ENCODE measurements at regions not wholly inside any gene's neighbourhood (a gene's known extent, or its start where the extent isn't known, plus 50 kb on each side); places are given as distances from the start of the nearest gene placed in this dataset.

DNA sequence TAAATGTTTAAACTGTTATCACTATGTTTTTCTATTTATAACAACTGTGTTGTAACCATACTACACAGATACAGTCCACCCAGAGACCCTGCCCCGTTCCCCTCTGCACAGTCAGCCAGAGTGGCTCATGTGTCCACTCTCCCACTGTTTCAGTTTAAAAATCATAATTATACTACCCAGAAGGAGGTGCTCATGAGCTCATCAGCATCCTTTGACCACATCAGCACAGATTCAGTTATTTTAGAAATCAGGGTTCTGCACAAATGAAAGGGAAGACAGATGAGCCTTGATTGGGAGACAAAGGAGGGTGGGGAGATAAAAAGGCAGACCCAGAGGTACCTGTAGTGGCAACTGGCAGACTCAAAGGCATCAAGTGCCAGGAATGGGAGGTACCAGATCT lies 124.3 kb downstream of the RCN1 start:
- TF ChIP-seq EZH2 (IDR thresholded peaks at IDR 0.05; ENCODE audit: low read depth), result no peak
- TF ChIP-seq, protein P1, sequence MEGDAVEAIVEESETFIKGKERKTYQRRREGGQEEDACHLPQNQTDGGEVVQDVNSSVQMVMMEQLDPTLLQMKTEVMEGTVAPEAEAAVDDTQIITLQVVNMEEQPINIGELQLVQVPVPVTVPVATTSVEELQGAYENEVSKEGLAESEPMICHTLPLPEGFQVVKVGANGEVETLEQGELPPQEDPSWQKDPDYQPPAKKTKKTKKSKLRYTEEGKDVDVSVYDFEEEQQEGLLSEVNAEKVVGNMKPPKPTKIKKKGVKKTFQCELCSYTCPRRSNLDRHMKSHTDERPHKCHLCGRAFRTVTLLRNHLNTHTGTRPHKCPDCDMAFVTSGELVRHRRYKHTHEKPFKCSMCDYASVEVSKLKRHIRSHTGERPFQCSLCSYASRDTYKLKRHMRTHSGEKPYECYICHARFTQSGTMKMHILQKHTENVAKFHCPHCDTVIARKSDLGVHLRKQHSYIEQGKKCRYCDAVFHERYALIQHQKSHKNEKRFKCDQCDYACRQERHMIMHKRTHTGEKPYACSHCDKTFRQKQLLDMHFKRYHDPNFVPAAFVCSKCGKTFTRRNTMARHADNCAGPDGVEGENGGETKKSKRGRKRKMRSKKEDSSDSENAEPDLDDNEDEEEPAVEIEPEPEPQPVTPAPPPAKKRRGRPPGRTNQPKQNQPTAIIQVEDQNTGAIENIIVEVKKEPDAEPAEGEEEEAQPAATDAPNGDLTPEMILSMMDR (conservative IDR thresholded peaks at IDR 0.05), result no peak
- POLR2A ChIA-PET (ENCODE audit: unreplicated experiment), result no interaction called here
- intact Hi-C loops (cut with micrococcal nuclease; ENCODE audit: unreplicated experiment), result no loop called here
- BruUV-seq (replicated peaks), result no TSS peak
- Histone ChIP-seq H3K4me2 (no peak overlapping the region), H3K4me3 (no peak overlapping the region), H2AFZ (no peak overlapping the region), H3K9me2 (ENCODE audit: insufficient read depth) (no peaks in the 10 kb centered on the region), H3K36me3 (ENCODE audit: low read depth) (no peaks in the 10 kb centered on the region), H3K9me3 (ENCODE audit: insufficient read depth, low read depth) (no peaks in the 10 kb centered on the region), H4K20me1 (ENCODE audit: insufficient read depth) (no peaks in the 10 kb centered on the region), H3K4me1 (replicated peaks; ENCODE audit: insufficient read depth) (no peaks in the 10 kb centered on the region), H3K27me3 (ENCODE audit: insufficient read depth, low read depth) (peaks cover 56% of the 10 kb centered on the region), H3K79me2 (ENCODE audit: low read depth) (no peaks in the 10 kb centered on the region), H3K27ac (no peak overlapping the region), H3F3A (ENCODE audit: insufficient read depth, low read depth) (no peaks in the 10 kb centered on the region)
- CTCF ChIA-PET, result no interaction called here
- DNase-seq, result no peak

DNA sequence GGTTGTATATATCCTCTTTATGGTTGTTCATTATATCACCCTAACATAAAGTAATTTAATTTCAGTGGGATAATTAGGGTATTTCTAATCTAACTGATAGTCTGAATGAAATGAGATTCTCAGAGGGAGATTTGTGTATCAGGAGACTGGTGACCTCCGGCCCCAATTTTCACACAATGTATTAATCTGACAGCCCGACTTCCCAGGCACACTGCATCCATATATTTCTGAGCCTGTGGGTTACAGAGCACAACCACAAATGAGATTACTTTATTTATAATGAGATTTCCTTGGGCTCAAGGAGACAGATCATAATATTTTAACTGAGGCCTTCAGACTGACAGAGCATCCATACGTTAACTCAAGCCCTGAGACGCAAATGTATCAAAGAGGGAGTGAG lies 125.9 kb downstream of the RCN1 start:
- Histone ChIP-seq H3K27ac (no peak overlapping the region), H3K79me2 (ENCODE audit: low read depth) (no peaks in the 10 kb centered on the region), H2AFZ (no peak overlapping the region), H3F3A (ENCODE audit: insufficient read depth, low read depth) (no peaks in the 10 kb centered on the region), H3K4me3 (no peak overlapping the region), H3K36me3 (ENCODE audit: low read depth) (no peaks in the 10 kb centered on the region), H3K27me3 (ENCODE audit: insufficient read depth, low read depth) (peaks cover 46% of the 10 kb centered on the region; the same call in 1 of the 2 replicates), H3K9me2 (ENCODE audit: insufficient read depth) (no peaks in the 10 kb centered on the region), H3K4me1 (replicated peaks; ENCODE audit: insufficient read depth) (no peaks in the 10 kb centered on the region), H3K9me3 (ENCODE audit: insufficient read depth, low read depth) (no peaks in the 10 kb centered on the region), H3K4me2 (no peak overlapping the region), H4K20me1 (ENCODE audit: insufficient read depth) (no peaks in the 10 kb centered on the region)
- no peak for DNase-seq
- intact Hi-C loops (cut with micrococcal nuclease; ENCODE audit: unreplicated experiment), result no loop called here
- TF ChIP-seq, protein P1 (conservative IDR thresholded peaks at IDR 0.05), result no peak
- no peak for TF ChIP-seq EZH2 (IDR thresholded peaks at IDR 0.05; ENCODE audit: low read depth)
- ChIA-PET CTCF (no interaction called here), POLR2A (ENCODE audit: unreplicated experiment) (no interaction called here)
- no TSS peak for BruUV-seq (replicated peaks)

DNA sequence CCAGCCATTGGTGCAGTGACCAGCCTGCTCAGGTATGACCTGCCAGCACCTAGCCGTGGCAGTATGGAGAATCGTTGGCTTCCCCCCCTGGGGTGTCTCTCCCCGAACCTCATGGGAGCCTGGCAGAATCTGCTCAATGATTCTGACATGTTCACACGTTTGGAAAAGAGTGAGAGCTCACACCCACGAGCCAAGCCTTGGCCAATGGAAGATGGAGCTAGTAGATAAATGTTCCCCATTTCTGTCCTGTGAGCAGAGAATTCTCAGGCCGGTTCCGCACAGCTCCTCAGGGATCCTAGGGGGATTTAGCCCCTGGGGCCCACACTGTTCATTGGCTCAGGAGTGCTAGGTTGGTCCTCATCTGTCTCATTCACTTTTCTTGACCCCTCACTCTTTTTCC lies 128.4 kb downstream of the RCN1 start:
- TF ChIP-seq EZH2 (IDR thresholded peaks at IDR 0.05; ENCODE audit: low read depth), result no peak
- TF ChIP-seq, protein P1 (conservative IDR thresholded peaks at IDR 0.05), result no peak
- H3K4me1 ChIP-seq (replicated peaks; ENCODE audit: insufficient read depth), result no peaks in the 10 kb centered on the region
- POLR2A ChIA-PET (ENCODE audit: unreplicated experiment), result no interaction called here
- no peaks in the 10 kb centered on the region for H3F3A ChIP-seq (ENCODE audit: insufficient read depth, low read depth)
- H3K27me3 ChIP-seq (ENCODE audit: insufficient read depth, low read depth), result peaks cover 31% of the 10 kb centered on the region; the same call in 1 of the 2 replicates
- no peaks in the 10 kb centered on the region for H3K36me3 ChIP-seq (ENCODE audit: low read depth)
- H3K27ac ChIP-seq, result no peak overlapping the region
- H4K20me1 ChIP-seq (ENCODE audit: insufficient read depth), result no peaks in the 10 kb centered on the region
- no peak for DNase-seq
- no peak overlapping the region for H2AFZ ChIP-seq
- CTCF ChIA-PET, result no interaction called here
- no peak overlapping the region for H3K4me3 ChIP-seq
- H3K9me2 ChIP-seq (ENCODE audit: insufficient read depth), result no peaks in the 10 kb centered on the region
- no peaks in the 10 kb centered on the region for H3K79me2 ChIP-seq (ENCODE audit: low read depth)
- no peaks in the 10 kb centered on the region for H3K9me3 ChIP-seq (ENCODE audit: insufficient read depth, low read depth)
- BruUV-seq (replicated peaks), result no TSS peak
- no peak overlapping the region for H3K4me2 ChIP-seq
- intact Hi-C loops (cut with micrococcal nuclease; ENCODE audit: unreplicated experiment), result no loop called here

Measured in PC-9 (cell line).